ENCODE measurements at regions not wholly inside any gene's neighbourhood (a gene's known extent, or its start where the extent isn't known, plus 50 kb on each side); places are given as distances from the start of the nearest gene placed in this dataset.

DNA sequence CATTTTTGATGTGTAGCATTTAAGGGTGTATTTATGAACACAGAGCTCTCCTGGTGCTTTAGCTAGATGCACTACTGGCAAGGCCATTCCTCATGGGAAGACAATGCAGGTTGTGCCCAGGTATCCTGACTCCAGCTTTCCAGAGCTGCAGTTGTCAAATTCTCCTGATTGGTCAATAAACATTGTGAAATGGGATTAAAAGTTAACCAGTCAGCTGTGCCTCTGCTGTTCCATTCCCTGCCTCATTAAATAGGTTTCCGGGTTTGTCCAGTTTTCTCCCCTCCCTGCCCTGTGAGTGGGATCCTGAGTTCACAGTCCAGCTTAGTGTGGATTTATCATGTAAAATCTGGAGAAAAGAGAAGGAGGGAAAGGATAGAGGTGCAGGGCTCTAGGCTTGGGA lies 207.3 kb downstream of the SQOR start:
- Mint-ChIP-seq H3K4me3 (no peak overlapping the region), H3K27me3 (ENCODE audit: low read depth) (no peaks in the 10 kb centered on the region; the same call in 1 of the 2 replicates), H3K36me3 (ENCODE audit: insufficient read depth in 1 of 3, low read depth in 3 of 3) (no peaks in the 10 kb centered on the region), H3K9me3 (no peaks in the 10 kb centered on the region; a peak in 1 of 5 replicates), H3K27ac (peak overlapping the region in 1 of 3 experiments; percentile 31; a peak in 1 of 7 replicates), H3K4me1 (peaks cover 0 to 2% of the 10 kb centered on the region in 2 experiments; a peak in 1 of 4 replicates)
- Histone ChIP-seq H2AK5ac (ENCODE audit: insufficient read length, low read length) (no peak overlapping the region), H3T11ph (ENCODE audit: low read length) (no peak overlapping the region), H2BK12ac (ENCODE audit: insufficient read length, low read depth, low read length) (no peak overlapping the region), H4K91ac (ENCODE audit: insufficient read length, low read depth, low read length) (no peak overlapping the region), H3K4ac (ENCODE audit: low read depth, low read length) (no peak overlapping the region), H4K5ac (ENCODE audit: insufficient read length, low read depth, low read length) (no peak overlapping the region), H3K79me2 (ENCODE audit: insufficient read depth, low read length) (no peaks in the 10 kb centered on the region), H3K4me1 (ENCODE audit: insufficient read depth, low read length) (no peaks in the 10 kb centered on the region), H3K27me3 (ENCODE audit: insufficient read depth, low read length) (no peaks in the 10 kb centered on the region), H3K14ac (ENCODE audit: insufficient read depth, low read length) (no peak overlapping the region), H2BK20ac (ENCODE audit: low read depth, low read length, poor library complexity, severe bottlenecking) (no peak overlapping the region), H3K27ac (ENCODE audit: insufficient read length, low read depth, low read length) (no peak overlapping the region), H2BK15ac (ENCODE audit: low read depth, low read length) (no peak overlapping the region), H3K9me3 (ENCODE audit: control insufficient read depth, low read depth, low read length) (no peaks in the 10 kb centered on the region), H4K8ac (replicated peaks; ENCODE audit: insufficient read length, low read depth, low read length) (no peak overlapping the region), H3K4me2 (ENCODE audit: insufficient read depth, insufficient read length, low read length) (no peak overlapping the region), H4K20me1 (ENCODE audit: control insufficient read depth, insufficient read depth, insufficient read length) (no peaks in the 10 kb centered on the region), H2AFZ (ENCODE audit: low read length) (no peak overlapping the region), H3K56ac (ENCODE audit: insufficient read length, low read depth, low read length) (no peak overlapping the region), H3K23me2 (ENCODE audit: insufficient read length, low read depth, low read length, poor library complexity, severe bottlenecking) (no peaks in the 10 kb centered on the region), H2BK5ac (ENCODE audit: insufficient read length, low read length) (no peak overlapping the region), H3K9ac (ENCODE audit: extremely low read depth, insufficient read length, low read length) (no peak overlapping the region), H2BK120ac (ENCODE audit: low read depth, low read length, poor library complexity, severe bottlenecking) (no peak overlapping the region), H3K23ac (ENCODE audit: insufficient read length, low read depth, low read length) (no peak overlapping the region), H3K18ac (ENCODE audit: insufficient read length, low read depth, low read length) (no peak overlapping the region), H3K79me1 (ENCODE audit: insufficient read depth, low read depth, low read length, poor library complexity, severe bottlenecking) (no peaks in the 10 kb centered on the region)
- no peak for TF ChIP-seq CTCF (conservative IDR thresholded peaks at IDR 0.05)
- WGBS (ENCODE audit: extremely low coverage, insufficient read length, low lambda C conversion rate) = no CpG with 5 or more reads among the region's 1 CpG
- DNase-seq = no peak

Data from H9 (cell line).